Transverse colon (tissue), 4 donors: ENCODE measurements at regions not wholly inside any gene's neighbourhood (a gene's known extent, or its start where the extent isn't known, plus 50 kb on each side); places are given as distances from the start of the nearest gene placed in this dataset.

ENCODE experiments used
- DNase-seq: peaks from one replicate; pipeline ENCODE4 v3.0.0-alpha.2; 2019
- H3K27ac ChIP-seq, 4 donors: fragments of 200-600 bp; sonication (generic); 2 replicates each; pipeline ENCODE4 v1.5.1; 2016 to 2018; ENCODE audit warnings: inconsistent platforms in 4 of 4
- H3K27me3 ChIP-seq: fragments of 200-600 bp; sonication (generic); 2 replicates; pipeline ENCODE4 v1.5.1; 2017; ENCODE audit warnings: inconsistent platforms
- H3K36me3 ChIP-seq, 4 donors: fragments of 200-600 bp; sonication (generic); 2 replicates each; pipeline ENCODE4 v1.5.1; 2017 to 2019; ENCODE audit warnings: inconsistent platforms in 4 of 4
- H3K4me1 ChIP-seq, 4 donors: fragments of 200-600 bp; sonication (generic); 2 replicates each; pipeline ENCODE4 v1.5.1; 2017 to 2020; ENCODE audit warnings: inconsistent platforms in 4 of 4
- H3K4me3 ChIP-seq, 4 donors: fragments of 200-600 bp; sonication (generic); 1 replicate in 1 of 4; 2 replicates in 3 of 4; pipeline versions ENCODE4 v1.5.1 to v1.6.1; 2017 to 2019; ENCODE audit warnings: inconsistent platforms in 4 of 4
- H3K9me3 ChIP-seq, 2 donors: fragments of 200-600 bp; sonication (generic); 2 replicates each; pipeline ENCODE4 v1.5.1; 2017 to 2019; ENCODE audit warnings: inconsistent platforms in 2 of 2
- CTCF ChIP-seq, 5 experiments: fragments of 200-600 bp in 3 of 5; fragments of 450-650 bp in 2 of 5; sonication (generic) in 3 of 5; IDR thresholded peaks; 1 replicate in 2 of 5; 2 replicates in 3 of 5; pipeline ENCODE4 v1.5.1; 2016 to 2017; ENCODE audit warnings: antibody characterized with exemption in 5 of 5, inconsistent platforms in 3 of 5, mild to moderate bottlenecking in 2 of 5, moderate library complexity in 1 of 5
- EP300 ChIP-seq: sonication (generic); formaldehyde crosslinking; IDR thresholded peaks from one replicate; pipeline ENCODE4 v1.6.1; 2017; ENCODE audit warnings: antibody characterized with exemption, low read depth
- POLR2A ChIP-seq: fragments of 450-650 bp; IDR thresholded peaks from one replicate; pipeline ENCODE4 v1.6.1; 2016; ENCODE audit warnings: antibody characterized with exemption, mild to moderate bottlenecking, moderate library complexity
- POLR2AphosphoS5 ChIP-seq, 3 donors: sonication (generic); formaldehyde crosslinking; IDR thresholded peaks; one replicate each; pipeline ENCODE4 v1.6.1; 2016; ENCODE audit warnings: antibody characterized with exemption in 3 of 3
- WGBS, 2 donors: methylation state at CpG; one replicate each; pipeline ENCODE4 v1.1.5; 2018; ENCODE audit warnings: low coverage in 1 of 2; 5-methylcytosine and 5-hydroxymethylcytosine counted together
- in situ Hi-C, 4 donors: fragments of 200-750 bp; cut with MboI; loops; one replicate each; pipeline versions ENCODE4 v1.15.0 to v1.15.1; 2017; ENCODE audit warnings: low sequenced_read_pairs in 3 of 4, low pct_ligation_motif_present in 1 of 4, low pct_unique_long_range_greater_than_20kb in 1 of 4
- intact Hi-C: fragments of 100-400 bp; cut with DNase I; formaldehyde crosslinking; loops from one replicate; pipeline ENCODE4 v1.15.1; 2023; ENCODE audit warnings: low total_unique reads

GRCh38 chr12:104835317-104835716 is 122.8 kb downstream of the SLC41A2 start:
- H3K36me3 ChIP-seq, result no peaks in the 10 kb centered on the region
- intact Hi-C loops, result no loop called here
- WGBS, 2 donors, result 85 to 93% methylated on average over 2 of the region's 2 CpGs
- TF ChIP-seq EP300 (no peak), POLR2A (no peak)
- no peak overlapping the region for H3K4me3 ChIP-seq
- H3K9me3 ChIP-seq, result no peaks in the 10 kb centered on the region
- no peaks in the 10 kb centered on the region for H3K4me1 ChIP-seq
- no peak for DNase-seq
- in situ Hi-C loops, result no loop called here
- H3K27ac ChIP-seq, result no peak overlapping the region
- no peaks in the 10 kb centered on the region for H3K27me3 ChIP-seq

GRCh38 chr12:104834607-104835006 is 123.5 kb downstream of the SLC41A2 start:
- Histone ChIP-seq H3K27ac (no peak overlapping the region), H3K4me1 (no peaks in the 10 kb centered on the region), H3K27me3 (no peaks in the 10 kb centered on the region), H3K4me3 (no peak overlapping the region), H3K9me3 (no peaks in the 10 kb centered on the region), H3K36me3 (no peaks in the 10 kb centered on the region)
- TF ChIP-seq POLR2AphosphoS5 (IDR thresholded peaks at IDR 0.05), result no peak
- TF ChIP-seq CTCF (IDR thresholded peaks at IDR 0.05), result no peak
- no peak for TF ChIP-seq EP300
- TF ChIP-seq POLR2A, result no peak
- DNase-seq, result no peak
- intact Hi-C loops (no loop called here), in situ Hi-C loops (no loop called here)

GRCh38 chr12:104833756-104834155 is 124.3 kb downstream of the SLC41A2 start:
- H3K4me3 ChIP-seq, result no peak overlapping the region
- no peak for DNase-seq
- in situ Hi-C loops, result no loop called here
- no peaks in the 10 kb centered on the region for H3K27me3 ChIP-seq
- intact Hi-C loops, result no loop called here
- no peaks in the 10 kb centered on the region for H3K9me3 ChIP-seq
- TF ChIP-seq EP300 (no peak), POLR2AphosphoS5 (IDR thresholded peaks at IDR 0.05) (no peak), CTCF (IDR thresholded peaks at IDR 0.05) (no peak), POLR2A (no peak)
- no peaks in the 10 kb centered on the region for H3K36me3 ChIP-seq
- no peaks in the 10 kb centered on the region for H3K4me1 ChIP-seq
- WGBS, 2 donors, result 96 to 100% methylated on average over 1 of the region's 1 CpG
- no peak overlapping the region for H3K27ac ChIP-seq

- intact Hi-C loops (no loop called here), in situ Hi-C loops (no loop called here)
- Histone ChIP-seq H3K27ac (no peak overlapping the region), H3K4me3 (no peak overlapping the region), H3K36me3 (peaks cover 0 to 7% (median 2%) of the 10 kb centered on the region in 4 donors), H3K27me3 (no peaks in the 10 kb centered on the region), H3K9me3 (peaks cover 0 to 6% of the 10 kb centered on the region in 2 donors), H3K4me1 (no peaks in the 10 kb centered on the region)
- no peak for DNase-seq
- 84% methylated on average over 7 of the region's 7 CpGs; no CpG with 5 or more reads in 1 of the 2 donors for WGBS, 2 donors
- TF ChIP-seq POLR2A (no peak), POLR2AphosphoS5 (IDR thresholded peaks at IDR 0.05) (no peak), CTCF (IDR thresholded peaks at IDR 0.05) (no peak)
These were observed 130.1 kb downstream of the SLC41A2 start for GRCh38 chr12:104828015-104828414.

GRCh38 chr12:104827587-104827986 is 130.5 kb downstream of the SLC41A2 start:
- H3K4me1 ChIP-seq, result no peaks in the 10 kb centered on the region
- 81 to 84% methylated on average over 9 of the region's 9 CpGs for WGBS, 2 donors
- H3K36me3 ChIP-seq, result peaks cover 0 to 7% (median 2%) of the 10 kb centered on the region in 4 donors
- no peak overlapping the region for H3K27ac ChIP-seq
- in situ Hi-C loops (no loop called here), intact Hi-C loops (no loop called here)
- H3K4me3 ChIP-seq, result no peak overlapping the region
- H3K9me3 ChIP-seq, result peaks cover 0 to 6% of the 10 kb centered on the region in 2 donors
- DNase-seq, result no peak
- TF ChIP-seq EP300 (no peak), POLR2AphosphoS5 (IDR thresholded peaks at IDR 0.05) (no peak), POLR2A (no peak), CTCF (IDR thresholded peaks at IDR 0.05) (peak in 1 of 5 experiments; percentile 14)
- no peaks in the 10 kb centered on the region for H3K27me3 ChIP-seq
